ENCODE measurements at regions not wholly inside any gene's neighbourhood (a gene's known extent, or its start where the extent isn't known, plus 50 kb on each side); places are given as distances from the start of the nearest gene placed in this dataset.

DNA sequence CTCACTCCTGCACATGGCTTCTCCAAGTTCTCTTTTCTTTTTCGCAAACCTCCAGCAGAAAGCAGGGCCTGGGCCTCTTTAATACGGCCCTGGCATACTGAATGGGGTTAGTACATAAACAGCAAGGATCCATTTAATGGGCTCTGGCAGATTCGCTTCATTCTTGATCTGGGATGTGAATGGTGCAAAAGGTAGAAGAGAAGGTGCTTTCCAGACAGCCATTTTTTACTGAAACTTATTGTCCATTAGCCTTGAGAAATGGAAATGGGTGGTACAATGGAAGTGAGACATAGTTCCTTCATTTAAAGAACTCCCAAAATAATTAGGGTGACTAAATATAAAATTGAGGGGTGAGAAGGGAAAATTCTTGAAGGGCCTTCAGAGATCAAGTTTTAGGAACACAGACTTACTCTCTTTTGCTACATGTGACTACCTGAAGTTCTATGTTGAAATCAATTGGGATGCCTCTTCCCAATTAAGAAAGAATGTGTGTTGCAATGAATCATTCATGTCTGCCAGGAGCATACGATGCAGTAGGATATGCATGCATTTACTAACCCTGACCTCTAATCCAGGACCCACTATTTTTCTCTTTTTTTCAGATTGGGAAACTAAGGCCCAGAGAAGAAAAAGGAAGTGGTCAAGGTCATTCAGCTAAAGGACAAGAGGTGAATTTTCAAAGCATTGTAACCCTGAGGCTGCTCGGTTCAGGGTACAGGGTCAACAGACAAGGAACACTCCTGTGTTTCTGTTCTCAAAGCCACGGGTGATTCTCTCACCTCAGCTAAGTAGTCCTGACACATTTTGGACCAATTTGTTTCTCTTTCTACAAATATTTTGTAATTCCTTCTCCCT lies 144.1 kb downstream of the BBOX1 start:
- CTCF ChIA-PET, result interaction anchor here (0.6 to 3.5 kb wide), 11 partner anchors 98 to 316 kb away, joined by 3 to 70 read pairs (median 5); no protein-coding TSS in a partner anchor
- intact Hi-C loops (cut with DNase I, micrococcal nuclease), result loop anchor here (1.0 to 5.0 kb wide), 2 partner anchors 113 to 302 kb away; no protein-coding TSS in a partner anchor

DNA sequence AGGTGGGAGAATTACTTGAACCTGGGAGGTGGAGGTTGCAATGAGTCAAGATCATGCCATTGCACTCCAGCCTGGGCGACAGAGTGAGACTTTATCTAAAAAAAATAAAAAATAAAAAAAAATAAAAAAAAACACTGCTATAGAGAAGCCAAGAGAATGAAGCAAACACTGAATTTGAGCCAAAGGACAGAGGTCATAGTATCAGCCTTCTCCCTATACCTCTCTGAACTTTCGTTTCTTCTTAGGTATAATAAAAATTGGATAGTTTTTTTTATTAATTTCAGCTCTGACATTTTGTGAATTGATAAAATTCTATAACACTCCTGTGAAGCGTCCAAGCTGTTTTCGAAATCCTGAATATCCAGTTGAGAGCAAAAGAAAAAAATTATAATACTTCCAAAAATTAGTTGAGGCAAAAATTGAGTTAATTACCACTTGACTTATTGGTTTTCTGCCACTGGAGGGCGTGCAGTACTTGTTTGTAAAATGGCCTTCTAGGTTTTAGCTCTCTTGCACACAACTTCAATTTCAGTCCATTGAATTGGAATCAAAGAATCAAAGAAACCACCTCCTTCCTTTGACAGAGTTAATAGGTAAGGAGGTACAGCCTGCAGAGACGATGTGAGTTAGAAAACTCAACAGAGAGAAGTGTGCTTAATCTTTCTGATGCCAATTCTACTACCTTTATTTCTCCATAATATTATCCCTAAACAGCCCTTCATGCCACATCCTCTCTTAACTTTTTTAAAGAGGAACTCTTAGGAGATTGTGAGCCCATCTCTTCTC lies 143.2 kb downstream of the BBOX1 start:
- Mint-ChIP-seq H3K27me3 (peaks cover 21% of the 10 kb centered on the region), H3K4me1 (no peaks in the 10 kb centered on the region), H3K36me3 (ENCODE audit: low read depth) (no peaks in the 10 kb centered on the region), H3K4me3 (no peak overlapping the region), H3K27ac (no peak overlapping the region), H3K9me3 (ENCODE audit: low read depth) (no peaks in the 10 kb centered on the region)
- no peak for ATAC-seq
- intact Hi-C loops (cut with DNase I, micrococcal nuclease), result loop anchor here (1.0 to 5.0 kb wide), 2 partner anchors 113 to 302 kb away; no protein-coding TSS in a partner anchor
- peak; percentile 66 for DNase-seq
- ChIA-PET CTCF (interaction anchor here (0.7 to 3.5 kb wide), 10 partner anchors 9 to 317 kb away, joined by 3 to 70 read pairs (median 5); partner anchors contain the start of gene LGR4), POLR2A (no interaction called here)

More for the DNA sequence above, 144.1 kb downstream of the BBOX1 start:
- no peak overlapping the region for H3K4me3 Mint-ChIP-seq
- H3K27me3 Mint-ChIP-seq, result peaks cover 24% of the 10 kb centered on the region
- H3K9me3 Mint-ChIP-seq (ENCODE audit: low read depth), result no peaks in the 10 kb centered on the region
- no peaks in the 10 kb centered on the region for H3K36me3 Mint-ChIP-seq (ENCODE audit: low read depth)
- DNase-seq (no peak), ATAC-seq (no peak)
- no peak overlapping the region for H3K27ac Mint-ChIP-seq
- no peaks in the 10 kb centered on the region for H3K4me1 Mint-ChIP-seq
- POLR2A ChIA-PET, result no interaction called here

DNA sequence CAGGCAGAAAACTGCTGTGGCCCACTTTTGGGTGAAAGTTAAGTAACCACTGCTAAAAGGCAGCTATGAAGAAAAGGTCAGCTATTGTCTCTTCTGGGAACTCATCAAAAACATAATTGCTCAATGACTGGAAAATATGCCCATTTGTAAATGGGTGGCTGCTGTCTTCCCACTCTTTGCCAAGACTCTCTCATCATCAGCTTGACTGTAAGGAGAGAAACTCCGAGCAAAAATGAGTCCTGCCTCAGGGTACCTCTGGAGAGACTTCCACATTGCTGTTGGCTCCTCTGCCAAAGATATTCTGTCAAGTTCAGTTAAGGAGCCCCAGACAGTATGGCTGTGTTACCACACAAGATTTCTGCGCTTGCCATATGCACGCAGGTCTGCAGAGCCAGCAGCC lies 138.7 kb downstream of the BBOX1 start:
- Mint-ChIP-seq H3K36me3 (ENCODE audit: low read depth) (no peaks in the 10 kb centered on the region), H3K4me1 (no peaks in the 10 kb centered on the region), H3K27ac (no peak overlapping the region), H3K9me3 (ENCODE audit: low read depth) (no peaks in the 10 kb centered on the region), H3K27me3 (peaks cover 11% of the 10 kb centered on the region), H3K4me3 (no peak overlapping the region)
- POLR2A ChIA-PET, result no interaction called here
- no peak for ATAC-seq
- no peak for DNase-seq
- CTCF ChIA-PET, result no interaction called here
- intact Hi-C loops (cut with DNase I, micrococcal nuclease), result no loop called here

DNA sequence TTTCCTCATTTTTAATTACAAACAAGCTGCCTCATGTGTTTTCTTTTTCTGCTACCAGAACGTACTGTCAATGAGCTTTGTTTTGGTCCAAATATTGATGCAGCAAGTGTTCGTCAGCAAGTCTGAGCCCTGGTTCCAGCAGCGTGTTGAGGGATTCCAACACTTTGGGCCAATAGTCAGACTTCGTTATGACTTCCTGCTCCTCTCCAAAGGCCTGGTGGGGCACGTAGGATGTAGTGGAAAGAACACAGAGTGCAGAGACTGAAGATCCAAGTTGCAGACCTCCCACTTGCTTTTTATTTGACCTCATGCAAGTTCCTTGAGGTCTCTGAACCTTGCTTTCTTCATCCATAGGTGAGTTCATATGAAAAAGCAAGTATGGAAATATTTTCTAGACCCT lies 138.2 kb downstream of the BBOX1 start:
- H3K9me3 Mint-ChIP-seq (ENCODE audit: low read depth), result no peaks in the 10 kb centered on the region
- H3K27me3 Mint-ChIP-seq, result peaks cover 11% of the 10 kb centered on the region
- POLR2A ChIA-PET, result no interaction called here
- H3K27ac Mint-ChIP-seq, result no peak overlapping the region
- CTCF ChIA-PET, result no interaction called here
- no peak overlapping the region for H3K4me3 Mint-ChIP-seq
- DNase-seq, result no peak
- H3K36me3 Mint-ChIP-seq (ENCODE audit: low read depth), result no peaks in the 10 kb centered on the region
- intact Hi-C loops (cut with DNase I, micrococcal nuclease), result no loop called here
- H3K4me1 Mint-ChIP-seq, result no peaks in the 10 kb centered on the region
- no peak for ATAC-seq
